Spleen (tissue), 11 donors: ENCODE measurements at regions not wholly inside any gene's neighbourhood (a gene's known extent, or its start where the extent isn't known, plus 50 kb on each side); places are given as distances from the start of the nearest gene placed in this dataset.

Experiments used
- DNase-seq: peaks from one replicate; pipeline ENCODE4 v3.0.0-alpha.2; 2020
- H3K27ac ChIP-seq, 8 donors: fragments of 200-600 bp; sonication (generic) in 7 of 8; 1 replicate in 4 of 8; 2 replicates in 4 of 8; pipeline versions ENCODE4 v1.5.0 to v1.8.0; 2016 to 2021; ENCODE audit warnings: inconsistent platforms in 4 of 8, mild to moderate bottlenecking in 4 of 8, moderate library complexity in 1 of 8
- H3K27me3 ChIP-seq, 7 donors: fragments of 200-600 bp; sonication (generic) in 6 of 7; replicated peaks in 1 of 7; 1 replicate in 4 of 7; 2 replicates in 3 of 7; pipeline versions ENCODE4 v1.5.0 to v1.8.0; 2016 to 2021; ENCODE audit warnings: inconsistent platforms in 3 of 7, mild to moderate bottlenecking in 1 of 7
- H3K36me3 ChIP-seq, 6 donors: fragments of 200-600 bp; sonication (generic) in 5 of 6; 1 replicate in 4 of 6; 2 replicates in 2 of 6; pipeline versions ENCODE4 v1.5.0 to v1.8.0; 2016 to 2021; ENCODE audit warnings: inconsistent platforms in 2 of 6
- H3K4me1 ChIP-seq, 6 donors: fragments of 200-600 bp; sonication (generic) in 5 of 6; 1 replicate in 3 of 6; 2 replicates in 3 of 6; pipeline versions ENCODE4 v1.5.0 to v1.8.0; 2016 to 2021; ENCODE audit warnings: inconsistent platforms in 3 of 6
- H3K4me3 ChIP-seq, 8 donors: fragments of 200-600 bp; sonication (generic) in 7 of 8; 1 replicate in 4 of 8; 2 replicates in 4 of 8; pipeline versions ENCODE4 v1.5.0 to v1.8.0; 2016 to 2021; ENCODE audit warnings: inconsistent platforms in 4 of 8, mild to moderate bottlenecking in 4 of 8, moderate library complexity in 2 of 8
- H3K9me3 ChIP-seq, 8 donors: fragments of 200-600 bp; sonication (generic) in 7 of 8; 1 replicate in 4 of 8; 2 replicates in 4 of 8; pipeline versions ENCODE4 v1.5.0 to v1.8.0; 2016 to 2021; ENCODE audit warnings: inconsistent platforms in 4 of 8
- CTCF ChIP-seq, 11 experiments: fragments of 200-600 bp in 7 of 11; fragments of 450-650 bp in 4 of 11; sonication (generic) in 4 of 11; IDR thresholded peaks in 8 of 11; conservative IDR thresholded peaks in 3 of 11; 1 replicate in 7 of 11; 2 replicates in 4 of 11; pipeline versions ENCODE4 v1.4.0 to v1.8.0; 2016 to 2021; ENCODE audit warnings: antibody characterized with exemption in 11 of 11, inconsistent platforms in 4 of 11, mild to moderate bottlenecking in 1 of 11
- POLR2A ChIP-seq, 3 donors: fragments of 450-650 bp; IDR thresholded peaks; one replicate each; pipeline ENCODE4 v1.5.1; 2017; ENCODE audit warnings: antibody characterized with exemption in 3 of 3, mild to moderate bottlenecking in 1 of 3
- POLR2AphosphoS5 ChIP-seq, 3 donors: sonication (generic); formaldehyde crosslinking; IDR thresholded peaks; one replicate each; pipeline ENCODE4 v1.5.1; 2017; ENCODE audit warnings: antibody characterized with exemption in 3 of 3
- WGBS, 5 donors: extraction: QIAGEN DNeasy Blood & Tissue Kit in 3 of 5; methylation state at CpG; one replicate each; pipeline versions ENCODE4 v1.1.5 to v1.1.7; 2013 to 2018; 5-methylcytosine and 5-hydroxymethylcytosine counted together
- intact Hi-C: fragments of 100-400 bp; cut with DNase I; formaldehyde crosslinking; loops from one replicate; pipeline ENCODE4 v1.15.0; 2023; ENCODE audit warnings: low total_unique reads
- donor health status: healthy with polysubstance abuse.
- donor health status: DM: no; HTN: no; CAD: no; lungs with moderate emphysema.
- donor health status: DM: no; HTN: no; CAD: no.
- donor health status: Bipolar disorder and iron deficiency.
- donor health status: healthy.
- donor health status: DM: no; HTN: no; CAD: no.
- donor health status: DM: yes; HTN: yes; CAD: no.

DNA sequence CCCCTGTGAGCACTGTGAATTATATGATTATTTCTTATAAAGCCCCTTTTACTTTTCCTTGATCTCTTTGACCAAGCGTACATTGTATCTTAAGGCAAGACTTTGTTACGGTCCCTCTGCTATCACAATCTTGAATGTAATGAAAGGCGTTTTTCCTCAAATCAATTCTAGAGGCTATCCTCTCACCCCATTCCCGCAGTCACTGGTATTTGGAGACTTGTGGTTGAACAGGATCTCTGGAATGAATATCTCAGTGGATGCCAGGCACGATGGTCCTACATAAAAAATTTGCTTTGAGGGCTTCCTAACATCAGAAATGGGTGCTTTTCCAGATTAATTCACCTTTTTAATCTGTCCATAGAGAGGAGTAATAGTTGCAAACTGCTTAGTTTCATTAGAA is 151.4 kb upstream of the PAPPA start:
- Histone ChIP-seq H3K27me3 (no peaks in the 10 kb centered on the region), H3K4me3 (no peak overlapping the region), H3K4me1 (no peaks in the 10 kb centered on the region), H3K36me3 (no peaks in the 10 kb centered on the region), H3K27ac (no peak overlapping the region), H3K9me3 (peaks cover 0 to 3% (median 0%) of the 10 kb centered on the region in 8 donors)
- DNase-seq, result no peak
- TF ChIP-seq POLR2AphosphoS5 (IDR thresholded peaks at IDR 0.05), result no peak
- TF ChIP-seq CTCF (IDR thresholded peaks at IDR 0.05 in 8 of 11, conservative IDR thresholded peaks at IDR 0.05 in 3 of 11), result no peak
- intact Hi-C loops, result no loop called here
- WGBS, 5 donors, result 82 to 91% (median 88%) methylated on average over 5 of the region's 5 CpGs

- Histone ChIP-seq H3K27me3 (no peaks in the 10 kb centered on the region), H3K4me3 (no peak overlapping the region), H3K9me3 (peaks cover 0 to 3% (median 0%) of the 10 kb centered on the region in 8 donors), H3K27ac (no peak overlapping the region), H3K36me3 (no peaks in the 10 kb centered on the region), H3K4me1 (no peaks in the 10 kb centered on the region)
- intact Hi-C loops, result no loop called here
- 55 to 90% (median 70%) methylated on average over 3 of the region's 3 CpGs for WGBS, 5 donors
- no peak for DNase-seq
- TF ChIP-seq POLR2A (IDR thresholded peaks at IDR 0.05) (no peak), CTCF (IDR thresholded peaks at IDR 0.05 in 8 of 11, conservative IDR thresholded peaks at IDR 0.05 in 3 of 11) (no peak), POLR2AphosphoS5 (IDR thresholded peaks at IDR 0.05) (no peak)
These were observed 151.0 kb upstream of the PAPPA start for GRCh38 chr9:116002624-116003023.

GRCh38 chr9:116003397-116003796 is 150.2 kb upstream of the PAPPA start:
- Histone ChIP-seq H3K4me3 (no peak overlapping the region), H3K4me1 (no peaks in the 10 kb centered on the region), H3K9me3 (peaks cover 0 to 3% (median 0%) of the 10 kb centered on the region in 8 donors), H3K27me3 (no peaks in the 10 kb centered on the region), H3K27ac (no peak overlapping the region), H3K36me3 (no peaks in the 10 kb centered on the region)
- WGBS, 5 donors, result 78 to 95% (median 82%) methylated on average over 1 of the region's 1 CpG
- TF ChIP-seq CTCF (IDR thresholded peaks at IDR 0.05 in 8 of 11, conservative IDR thresholded peaks at IDR 0.05 in 3 of 11) (no peak), POLR2AphosphoS5 (IDR thresholded peaks at IDR 0.05) (no peak), POLR2A (IDR thresholded peaks at IDR 0.05) (no peak)
- intact Hi-C loops, result no loop called here
- no peak for DNase-seq

DNA sequence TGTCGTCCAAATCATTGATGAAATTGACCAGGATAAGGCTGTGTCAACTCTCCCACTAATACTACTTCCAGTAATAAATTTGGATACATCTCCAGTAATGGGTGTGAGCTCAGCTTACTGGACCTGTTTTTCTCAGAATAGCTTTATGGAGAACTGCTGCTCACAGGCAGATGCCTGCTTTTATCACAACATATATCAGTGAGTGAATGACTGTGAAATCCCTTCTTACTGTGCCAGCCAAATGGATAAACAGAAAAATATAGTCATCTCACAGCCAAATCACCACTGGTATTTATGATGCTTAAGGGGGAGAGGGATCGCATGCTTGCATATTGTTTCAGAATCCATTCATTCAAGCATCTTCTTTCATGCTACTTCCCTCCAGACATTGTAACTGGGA is 148.4 kb upstream of the PAPPA start:
- intact Hi-C loops, result no loop called here

More for the DNA sequence above, 148.4 kb upstream of the PAPPA start:
- peaks cover 0 to 9% (median 0%) of the 10 kb centered on the region in 8 donors for H3K9me3 ChIP-seq
- H3K4me3 ChIP-seq, result no peak overlapping the region
- H3K27me3 ChIP-seq, result no peaks in the 10 kb centered on the region
- no peak for DNase-seq
- no peaks in the 10 kb centered on the region for H3K36me3 ChIP-seq
- H3K4me1 ChIP-seq, result no peaks in the 10 kb centered on the region
- TF ChIP-seq CTCF (IDR thresholded peaks at IDR 0.05 in 8 of 11, conservative IDR thresholded peaks at IDR 0.05 in 3 of 11), result no peak
- H3K27ac ChIP-seq, result no peak overlapping the region
- WGBS, 5 donors, result 66 to 93% (median 70%) methylated on average over 2 of the region's 2 CpGs
